ENCODE measurements at regions not wholly inside any gene's neighbourhood (a gene's known extent, or its start where the extent isn't known, plus 50 kb on each side); places are given as distances from the start of the nearest gene placed in this dataset.

GRCh38 chr12:123059500-123059899, 79.0 kb downstream of the ARL6IP4 start:
- Histone ChIP-seq H3K4me2 (ENCODE audit: low read length) (no peak overlapping the region), H3F3A (ENCODE audit: insufficient read depth, low read length, poor library complexity, severe bottlenecking) (no peaks in the 10 kb centered on the region), H3K9me2 (ENCODE audit: insufficient read depth, low read length) (no peaks in the 10 kb centered on the region), H3K27me3 (ENCODE audit: insufficient read depth, low read depth, low read length) (no peaks in the 10 kb centered on the region), H3K27ac (ENCODE audit: low read length) (no peak overlapping the region), H3K36me3 (ENCODE audit: insufficient read depth, low read length) (no peaks in the 10 kb centered on the region), H2AFZ (ENCODE audit: low read depth, low read length) (no peak overlapping the region), H3K79me2 (replicated peaks; ENCODE audit: insufficient read depth, low read length) (no peaks in the 10 kb centered on the region), H3K9me3 (ENCODE audit: low read length) (no peaks in the 10 kb centered on the region), H3K4me3 (ENCODE audit: low read length) (no peak overlapping the region), H4K20me1 (ENCODE audit: insufficient read depth) (no peaks in the 10 kb centered on the region), H3K9ac (ENCODE audit: low read length) (no peak overlapping the region)
- TF ChIP-seq CTCF (IDR thresholded peaks at IDR 0.05; ENCODE audit: poor library complexity, severe bottlenecking) (no peak), SMC3 (conservative IDR thresholded peaks at IDR 0.05; ENCODE audit: poor library complexity) (no peak), EP300 (conservative IDR thresholded peaks at IDR 0.05; ENCODE audit: poor library complexity, severe bottlenecking) (no peak), EZH2 (IDR thresholded peaks at IDR 0.05; ENCODE audit: borderline replicate concordance, insufficient read depth, low read length, poor library complexity, severe bottlenecking) (no peak), POLR2AphosphoS5 (IDR thresholded peaks at IDR 0.05) (no peak), RAD21 (conservative IDR thresholded peaks at IDR 0.05) (no peak)

- no peak overlapping the region for H3K27ac ChIP-seq (ENCODE audit: low read length)
- no peaks in the 10 kb centered on the region for H3F3A ChIP-seq (ENCODE audit: insufficient read depth, low read length, poor library complexity, severe bottlenecking)
- no peaks in the 10 kb centered on the region for H3K36me3 ChIP-seq (ENCODE audit: insufficient read depth, low read length)
- H3K79me2 ChIP-seq (replicated peaks; ENCODE audit: insufficient read depth, low read length) = no peaks in the 10 kb centered on the region
- no peak overlapping the region for H2AFZ ChIP-seq (ENCODE audit: low read depth, low read length)
- no peaks in the 10 kb centered on the region for H3K27me3 ChIP-seq (ENCODE audit: insufficient read depth, low read depth, low read length)
- H3K9ac ChIP-seq (ENCODE audit: low read length) = no peak overlapping the region
- H3K9me3 ChIP-seq (ENCODE audit: low read length) = no peaks in the 10 kb centered on the region
- TF ChIP-seq POLR2AphosphoS5 (IDR thresholded peaks at IDR 0.05) (no peak), MXI1 (conservative IDR thresholded peaks at IDR 0.05; ENCODE audit: poor library complexity, severe bottlenecking) (no peak), SMC3 (conservative IDR thresholded peaks at IDR 0.05; ENCODE audit: poor library complexity) (no peak), RAD21 (conservative IDR thresholded peaks at IDR 0.05) (no peak), EZH2 (IDR thresholded peaks at IDR 0.05; ENCODE audit: borderline replicate concordance, insufficient read depth, low read length, poor library complexity, severe bottlenecking) (no peak), CTCF (IDR thresholded peaks at IDR 0.05; ENCODE audit: poor library complexity, severe bottlenecking) (no peak), EP300 (conservative IDR thresholded peaks at IDR 0.05; ENCODE audit: poor library complexity, severe bottlenecking) (no peak)
- TF ChIP-seq, protein P1, sequence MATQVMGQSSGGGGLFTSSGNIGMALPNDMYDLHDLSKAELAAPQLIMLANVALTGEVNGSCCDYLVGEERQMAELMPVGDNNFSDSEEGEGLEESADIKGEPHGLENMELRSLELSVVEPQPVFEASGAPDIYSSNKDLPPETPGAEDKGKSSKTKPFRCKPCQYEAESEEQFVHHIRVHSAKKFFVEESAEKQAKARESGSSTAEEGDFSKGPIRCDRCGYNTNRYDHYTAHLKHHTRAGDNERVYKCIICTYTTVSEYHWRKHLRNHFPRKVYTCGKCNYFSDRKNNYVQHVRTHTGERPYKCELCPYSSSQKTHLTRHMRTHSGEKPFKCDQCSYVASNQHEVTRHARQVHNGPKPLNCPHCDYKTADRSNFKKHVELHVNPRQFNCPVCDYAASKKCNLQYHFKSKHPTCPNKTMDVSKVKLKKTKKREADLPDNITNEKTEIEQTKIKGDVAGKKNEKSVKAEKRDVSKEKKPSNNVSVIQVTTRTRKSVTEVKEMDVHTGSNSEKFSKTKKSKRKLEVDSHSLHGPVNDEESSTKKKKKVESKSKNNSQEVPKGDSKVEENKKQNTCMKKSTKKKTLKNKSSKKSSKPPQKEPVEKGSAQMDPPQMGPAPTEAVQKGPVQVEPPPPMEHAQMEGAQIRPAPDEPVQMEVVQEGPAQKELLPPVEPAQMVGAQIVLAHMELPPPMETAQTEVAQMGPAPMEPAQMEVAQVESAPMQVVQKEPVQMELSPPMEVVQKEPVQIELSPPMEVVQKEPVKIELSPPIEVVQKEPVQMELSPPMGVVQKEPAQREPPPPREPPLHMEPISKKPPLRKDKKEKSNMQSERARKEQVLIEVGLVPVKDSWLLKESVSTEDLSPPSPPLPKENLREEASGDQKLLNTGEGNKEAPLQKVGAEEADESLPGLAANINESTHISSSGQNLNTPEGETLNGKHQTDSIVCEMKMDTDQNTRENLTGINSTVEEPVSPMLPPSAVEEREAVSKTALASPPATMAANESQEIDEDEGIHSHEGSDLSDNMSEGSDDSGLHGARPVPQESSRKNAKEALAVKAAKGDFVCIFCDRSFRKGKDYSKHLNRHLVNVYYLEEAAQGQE (IDR thresholded peaks at IDR 0.05; ENCODE audit: borderline replicate concordance) = no peak
- no peak overlapping the region for H3K4me2 ChIP-seq (ENCODE audit: low read length)
- H3K4me3 ChIP-seq (ENCODE audit: low read length) = no peak overlapping the region
- H3K9me2 ChIP-seq (ENCODE audit: insufficient read depth, low read length) = no peaks in the 10 kb centered on the region
- H4K20me1 ChIP-seq (ENCODE audit: insufficient read depth) = no peaks in the 10 kb centered on the region
These were observed 78.5 kb downstream of the ARL6IP4 start for GRCh38 chr12:123058980-123059379.
